ENCODE measurements at regions not wholly inside any gene's neighbourhood (a gene's known extent, or its start where the extent isn't known, plus 50 kb on each side); places are given as distances from the start of the nearest gene placed in this dataset.

- Histone ChIP-seq H2AFZ (ENCODE audit: low read length) (no peak overlapping the region), H4K20me1 (ENCODE audit: insufficient read depth, low read length) (no peaks in the 10 kb centered on the region), H3K27me3 (ENCODE audit: insufficient read depth, low read length) (no peaks in the 10 kb centered on the region), H3K79me2 (ENCODE audit: insufficient read depth, low read length) (no peaks in the 10 kb centered on the region), H3K4me2 (ENCODE audit: low read length) (no peak overlapping the region), H3K4me3 (ENCODE audit: low read depth, low read length, poor library complexity, severe bottlenecking) (no peak overlapping the region), H3K4me1 (ENCODE audit: insufficient read depth, low read length, severe bottlenecking) (no peaks in the 10 kb centered on the region), H3K27ac (ENCODE audit: low read depth, low read length, poor library complexity, severe bottlenecking) (no peak overlapping the region), H3K9ac (ENCODE audit: low read length) (no peak overlapping the region), H3K9me3 (ENCODE audit: low read length) (no peaks in the 10 kb centered on the region), H3K36me3 (ENCODE audit: insufficient read depth, low read length) (no peaks in the 10 kb centered on the region), H3K9me2 (ENCODE audit: low read depth, low read length) (no peaks in the 10 kb centered on the region), H3F3A (ENCODE audit: insufficient read depth, low read length) (no peaks in the 10 kb centered on the region)
- TF ChIP-seq CTCF (IDR thresholded peaks at IDR 0.05; ENCODE audit: low read length) (no peak), EZH2 (IDR thresholded peaks at IDR 0.05; ENCODE audit: borderline replicate concordance, low read length) (no peak)
These were observed 736.0 kb upstream of the CELF4 start for GRCh38 chr18:38301621-38302020.

- no peak overlapping the region for H3K4me2 ChIP-seq (ENCODE audit: low read length)
- H3K79me2 ChIP-seq (ENCODE audit: insufficient read depth, low read length) = no peaks in the 10 kb centered on the region
- no peak overlapping the region for H3K27ac ChIP-seq (ENCODE audit: low read depth, low read length, poor library complexity, severe bottlenecking)
- H3K4me1 ChIP-seq (ENCODE audit: insufficient read depth, low read length, severe bottlenecking) = no peaks in the 10 kb centered on the region
- no peaks in the 10 kb centered on the region for H3K9me2 ChIP-seq (ENCODE audit: low read depth, low read length)
- no peaks in the 10 kb centered on the region for H3K36me3 ChIP-seq (ENCODE audit: insufficient read depth, low read length)
- no peaks in the 10 kb centered on the region for H3K9me3 ChIP-seq (ENCODE audit: low read length)
- H3K27me3 ChIP-seq (ENCODE audit: insufficient read depth, low read length) = no peaks in the 10 kb centered on the region
- H3F3A ChIP-seq (ENCODE audit: insufficient read depth, low read length) = no peaks in the 10 kb centered on the region
- H3K9ac ChIP-seq (ENCODE audit: low read length) = no peak overlapping the region
- H3K4me3 ChIP-seq (ENCODE audit: low read depth, low read length, poor library complexity, severe bottlenecking) = no peak overlapping the region
- H2AFZ ChIP-seq (ENCODE audit: low read length) = no peak overlapping the region
- no peaks in the 10 kb centered on the region for H4K20me1 ChIP-seq (ENCODE audit: insufficient read depth, low read length)
- TF ChIP-seq CTCF (IDR thresholded peaks at IDR 0.05; ENCODE audit: low read length) (no peak), EZH2 (IDR thresholded peaks at IDR 0.05; ENCODE audit: borderline replicate concordance, low read length) (no peak)
These were observed 732.3 kb upstream of the CELF4 start for GRCh38 chr18:38297910-38298309.

- Histone ChIP-seq H3K36me3 (ENCODE audit: insufficient read depth, low read length) (no peaks in the 10 kb centered on the region), H3K27me3 (ENCODE audit: insufficient read depth, low read length) (no peaks in the 10 kb centered on the region), H4K20me1 (ENCODE audit: insufficient read depth, low read length) (no peaks in the 10 kb centered on the region), H3K4me1 (ENCODE audit: insufficient read depth, low read length, severe bottlenecking) (no peaks in the 10 kb centered on the region), H3K79me2 (ENCODE audit: insufficient read depth, low read length) (no peaks in the 10 kb centered on the region), H3K4me2 (ENCODE audit: low read length) (no peak overlapping the region), H3K9me2 (ENCODE audit: low read depth, low read length) (no peaks in the 10 kb centered on the region), H2AFZ (ENCODE audit: low read length) (no peak overlapping the region), H3K9me3 (ENCODE audit: low read length) (no peaks in the 10 kb centered on the region), H3K27ac (ENCODE audit: low read depth, low read length, poor library complexity, severe bottlenecking) (no peak overlapping the region), H3K9ac (ENCODE audit: low read length) (no peak overlapping the region), H3K4me3 (ENCODE audit: low read depth, low read length, poor library complexity, severe bottlenecking) (no peak overlapping the region), H3F3A (ENCODE audit: insufficient read depth, low read length) (no peaks in the 10 kb centered on the region)
- TF ChIP-seq CTCF (IDR thresholded peaks at IDR 0.05; ENCODE audit: low read length) (no peak), EZH2 (IDR thresholded peaks at IDR 0.05; ENCODE audit: borderline replicate concordance, low read length) (no peak)
These were observed 724.6 kb upstream of the CELF4 start for GRCh38 chr18:38290229-38290628.
